H9 (cell line): ENCODE measurements at regions not wholly inside any gene's neighbourhood (a gene's known extent, or its start where the extent isn't known, plus 50 kb on each side); places are given as distances from the start of the nearest gene placed in this dataset.

Experiments
- DNase-seq: peaks from one replicate; pipeline ENCODE4 v3.0.0-alpha.2; 2017
- H2AFZ ChIP-seq: one replicate; pipeline ENCODE4 v1.6.1; 2013; ENCODE audit warnings: mild to moderate bottlenecking, low read length, control low read depth, moderate library complexity
- H2AK5ac ChIP-seq: 2 replicates; pipeline ENCODE4 v1.6.1; 2013; ENCODE audit warnings: low read length, control low read depth, mixed read lengths; ENCODE audit not compliant: insufficient read length
- H2BK120ac ChIP-seq: one replicate; pipeline ENCODE4 v1.6.1; 2013; ENCODE audit warnings: low read depth, mild to moderate bottlenecking, low read length, control low read depth, inconsistent platforms; ENCODE audit not compliant: poor library complexity, severe bottlenecking
- H2BK12ac ChIP-seq: 2 replicates; pipeline ENCODE4 v1.6.1; 2013; ENCODE audit warnings: low read length, control low read depth, mixed read lengths, low read depth; ENCODE audit not compliant: insufficient read length
- H2BK15ac ChIP-seq: 2 replicates; pipeline ENCODE4 v1.6.1; 2013; ENCODE audit warnings: low read depth, low read length, control low read depth
- H2BK20ac ChIP-seq: one replicate; pipeline ENCODE4 v1.6.1; 2013; ENCODE audit warnings: low read depth, mild to moderate bottlenecking, low read length, control low read depth, inconsistent platforms; ENCODE audit not compliant: poor library complexity, severe bottlenecking
- H2BK5ac ChIP-seq: 2 replicates; pipeline ENCODE4 v1.6.1; 2013; ENCODE audit warnings: low read length, control low read depth, mixed read lengths; ENCODE audit not compliant: insufficient read length
- H3K14ac ChIP-seq: 2 replicates; pipeline ENCODE4 v1.6.1; 2013; ENCODE audit warnings: low read length, control low read depth; ENCODE audit not compliant: insufficient read depth
- H3K18ac ChIP-seq: 2 replicates; pipeline ENCODE4 v1.6.1; 2013; ENCODE audit warnings: low read depth, mild to moderate bottlenecking, mixed read lengths, low read length, control low read depth; ENCODE audit not compliant: insufficient read length
- H3K23ac ChIP-seq: 2 replicates; pipeline ENCODE4 v1.6.1; 2013; ENCODE audit warnings: low read length, control low read depth, mixed read lengths, low read depth; ENCODE audit not compliant: insufficient read length
- H3K23me2 ChIP-seq: 2 replicates; pipeline ENCODE4 v1.6.1; 2013; ENCODE audit warnings: low read depth, mild to moderate bottlenecking, mixed read lengths, low read length, control low read depth; ENCODE audit not compliant: insufficient read length, poor library complexity, severe bottlenecking
- H3K27ac ChIP-seq: 2 replicates; pipeline ENCODE4 v1.5.1; 2013; ENCODE audit warnings: low read length, control low read depth, mixed read lengths, low read depth; ENCODE audit not compliant: insufficient read length
- H3K27me3 ChIP-seq: 2 replicates; pipeline ENCODE4 v1.6.1; 2013; ENCODE audit warnings: low read length, control low read depth, inconsistent platforms; ENCODE audit not compliant: insufficient read depth
- H3K4ac ChIP-seq: 2 replicates; pipeline ENCODE4 v1.6.1; 2013; ENCODE audit warnings: low read depth, mild to moderate bottlenecking, control low read depth, inconsistent platforms, low read length, moderate library complexity
- H3K4me1 ChIP-seq: 2 replicates; pipeline ENCODE4 v1.6.1; 2013; ENCODE audit warnings: low read length, control low read depth, inconsistent platforms; ENCODE audit not compliant: insufficient read depth
- H3K4me2 ChIP-seq: 2 replicates; pipeline ENCODE4 v1.6.1; 2013; ENCODE audit warnings: low read length, control low read depth, mixed read lengths; ENCODE audit not compliant: insufficient read length, insufficient read depth
- H3K56ac ChIP-seq: 2 replicates; pipeline ENCODE4 v1.6.1; 2013; ENCODE audit warnings: low read depth, mild to moderate bottlenecking, mixed read lengths, low read length, control low read depth; ENCODE audit not compliant: insufficient read length
- H3K79me1 ChIP-seq: 2 replicates; pipeline ENCODE4 v1.6.1; 2013; ENCODE audit warnings: low read depth, mild to moderate bottlenecking, moderate library complexity, low read length, control low read depth, inconsistent platforms; ENCODE audit not compliant: insufficient read depth, poor library complexity, severe bottlenecking
- H3K79me2 ChIP-seq: 2 replicates; pipeline ENCODE4 v1.6.1; 2013; ENCODE audit warnings: low read length, control low read depth, inconsistent platforms; ENCODE audit not compliant: insufficient read depth
- H3K9ac ChIP-seq: 2 replicates; pipeline ENCODE4 v1.6.1; 2013; ENCODE audit warnings: low read length, control low read depth, mixed read lengths; ENCODE audit not compliant: insufficient read length; ENCODE audit errors: extremely low read depth
- H3K9me3 ChIP-seq: one replicate; pipeline ENCODE4 v1.6.1; 2013; ENCODE audit warnings: low read depth, low read length, inconsistent platforms; ENCODE audit not compliant: control insufficient read depth
- H3T11ph ChIP-seq: one replicate; pipeline ENCODE4 v1.6.1; 2013; ENCODE audit warnings: mild to moderate bottlenecking, low read length, control low read depth, inconsistent platforms
- H4K20me1 ChIP-seq: one replicate; pipeline ENCODE4 v1.6.1; 2013; ENCODE audit not compliant: control insufficient read depth, insufficient read length, insufficient read depth
- H4K5ac ChIP-seq: 2 replicates; pipeline ENCODE4 v1.6.1; 2013; ENCODE audit warnings: low read depth, mild to moderate bottlenecking, mixed read lengths, low read length, control low read depth; ENCODE audit not compliant: insufficient read length
- H4K8ac ChIP-seq: replicated peaks from 2 replicates; pipeline ENCODE4 v1.6.1; 2013; ENCODE audit warnings: low read length, control low read depth, mixed read lengths, low read depth; ENCODE audit not compliant: insufficient read length
- H4K91ac ChIP-seq: 2 replicates; pipeline ENCODE4 v1.6.1; 2013; ENCODE audit warnings: low read depth, mild to moderate bottlenecking, moderate library complexity, mixed read lengths, low read length, control low read depth; ENCODE audit not compliant: insufficient read length
- H3K27ac Mint-ChIP-seq, 3 experiments: 2 replicates in 2 of 3; 3 replicates in 1 of 3; pipeline ENCODE4 v1.8.0; 2020 to 2021; ENCODE audit warnings: mixed read lengths in 3 of 3, mild to moderate bottlenecking in 1 of 3, moderate library complexity in 1 of 3
- H3K27me3 Mint-ChIP-seq: 2 replicates; pipeline ENCODE4 v1.8.0; 2021; ENCODE audit warnings: low read depth, mild to moderate bottlenecking, moderate library complexity, mixed read lengths
- H3K36me3 Mint-ChIP-seq, 3 experiments: 2 replicates in 2 of 3; 3 replicates in 1 of 3; pipeline ENCODE4 v1.8.0; 2020 to 2021; ENCODE audit warnings: low read depth in 3 of 3, mixed read lengths in 3 of 3; ENCODE audit not compliant: insufficient read depth in 1 of 3
- H3K4me1 Mint-ChIP-seq, 2 experiments: 2 replicates each; pipeline ENCODE4 v1.8.0; 2020; ENCODE audit warnings: mixed read lengths in 2 of 2
- H3K4me3 Mint-ChIP-seq, 2 experiments: 2 replicates in 1 of 2; 3 replicates in 1 of 2; pipeline ENCODE4 v1.8.0; 2020 to 2021; ENCODE audit warnings: mild to moderate bottlenecking in 2 of 2, mixed read lengths in 2 of 2, moderate library complexity in 1 of 2
- H3K9me3 Mint-ChIP-seq, 2 experiments: 2 replicates in 1 of 2; 3 replicates in 1 of 2; pipeline ENCODE4 v1.8.0; 2020; ENCODE audit warnings: mild to moderate bottlenecking in 2 of 2, mixed read lengths in 2 of 2, moderate library complexity in 1 of 2
- WGBS: extraction: QIAGEN DNeasy Blood & Tissue Kit; methylation state at CpG from one replicate; pipeline ENCODE4 v1.1.7; 2013; ENCODE audit warnings: missing lambda C conversion rate, low lambda C conversion rate, mixed read lengths; ENCODE audit not compliant: insufficient read length; ENCODE audit errors: extremely low coverage; 5-methylcytosine and 5-hydroxymethylcytosine counted together
- TF ChIP-seq, protein P1 (sequence below): fragments of 200-600 bp; sonication (generic); conservative IDR thresholded peaks from 3 replicates; pipeline ENCODE4 v1.8.0; 2021; ENCODE audit warnings: antibody characterized with exemption, mild to moderate bottlenecking

GRCh38 chr2:236743921-236744280 is 174.3 kb downstream of the ACKR3 start:
- no CpG with 5 or more reads among the region's 1 CpG for WGBS
- Histone ChIP-seq H4K20me1 (no peaks in the 10 kb centered on the region), H3K79me1 (no peaks in the 10 kb centered on the region), H3K4ac (no peak overlapping the region), H3K4me2 (no peak overlapping the region), H4K5ac (no peak overlapping the region), H3K56ac (no peak overlapping the region), H2BK120ac (no peak overlapping the region), H3K18ac (no peak overlapping the region), H3K27me3 (no peaks in the 10 kb centered on the region), H4K8ac (no peak overlapping the region), H3K79me2 (no peaks in the 10 kb centered on the region), H2BK12ac (no peak overlapping the region), H3K23me2 (no peaks in the 10 kb centered on the region), H3K9ac (no peak overlapping the region), H2BK20ac (no peak overlapping the region), H2AFZ (no peak overlapping the region), H3T11ph (no peak overlapping the region), H3K9me3 (no peaks in the 10 kb centered on the region), H2AK5ac (no peak overlapping the region), H2BK5ac (no peak overlapping the region), H2BK15ac (no peak overlapping the region), H3K27ac (no peak overlapping the region), H3K14ac (no peak overlapping the region), H3K23ac (no peak overlapping the region), H4K91ac (no peak overlapping the region), H3K4me1 (no peaks in the 10 kb centered on the region)
- H3K4me3 Mint-ChIP-seq: no peak overlapping the region
- no peaks in the 10 kb centered on the region for H3K9me3 Mint-ChIP-seq
- no peaks in the 10 kb centered on the region for H3K36me3 Mint-ChIP-seq
- no peak overlapping the region for H3K27ac Mint-ChIP-seq
- H3K4me1 Mint-ChIP-seq: peaks cover 25 to 33% of the 10 kb centered on the region in 2 experiments
- H3K27me3 Mint-ChIP-seq: peaks cover under 1% of the 10 kb centered on the region; the same call in 1 of the 2 replicates
- TF ChIP-seq, protein P1, sequence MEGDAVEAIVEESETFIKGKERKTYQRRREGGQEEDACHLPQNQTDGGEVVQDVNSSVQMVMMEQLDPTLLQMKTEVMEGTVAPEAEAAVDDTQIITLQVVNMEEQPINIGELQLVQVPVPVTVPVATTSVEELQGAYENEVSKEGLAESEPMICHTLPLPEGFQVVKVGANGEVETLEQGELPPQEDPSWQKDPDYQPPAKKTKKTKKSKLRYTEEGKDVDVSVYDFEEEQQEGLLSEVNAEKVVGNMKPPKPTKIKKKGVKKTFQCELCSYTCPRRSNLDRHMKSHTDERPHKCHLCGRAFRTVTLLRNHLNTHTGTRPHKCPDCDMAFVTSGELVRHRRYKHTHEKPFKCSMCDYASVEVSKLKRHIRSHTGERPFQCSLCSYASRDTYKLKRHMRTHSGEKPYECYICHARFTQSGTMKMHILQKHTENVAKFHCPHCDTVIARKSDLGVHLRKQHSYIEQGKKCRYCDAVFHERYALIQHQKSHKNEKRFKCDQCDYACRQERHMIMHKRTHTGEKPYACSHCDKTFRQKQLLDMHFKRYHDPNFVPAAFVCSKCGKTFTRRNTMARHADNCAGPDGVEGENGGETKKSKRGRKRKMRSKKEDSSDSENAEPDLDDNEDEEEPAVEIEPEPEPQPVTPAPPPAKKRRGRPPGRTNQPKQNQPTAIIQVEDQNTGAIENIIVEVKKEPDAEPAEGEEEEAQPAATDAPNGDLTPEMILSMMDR: no peak
- DNase-seq: no peak
